ENCODE measurements at regions not wholly inside any gene's neighbourhood (a gene's known extent, or its start where the extent isn't known, plus 50 kb on each side); places are given as distances from the start of the nearest gene placed in this dataset.

- TF ChIP-seq REST (IDR thresholded peaks at IDR 0.05; ENCODE audit: insufficient read depth in 1 of 2, low read depth in 2 of 2, low read length in 1 of 2) (no peak), CTCF (IDR thresholded peaks at IDR 0.05) (no peak), SIN3A (IDR thresholded peaks at IDR 0.05; ENCODE audit: borderline replicate concordance, insufficient read depth, low read depth, low read length) (no peak), TCF7L2 (IDR thresholded peaks at IDR 0.05; ENCODE audit: low read depth, low read length) (no peak), POLR2AphosphoS5 (IDR thresholded peaks at IDR 0.05; ENCODE audit: low read depth, low read length) (no peak)
Measured at GRCh38 chr5:3091040-3091774, 339.7 kb upstream of the IRX2 start.

Measured in Panc1 (cell line).